T-helper 1 cell (primary cell): ENCODE measurements at regions not wholly inside any gene's neighbourhood (a gene's known extent, or its start where the extent isn't known, plus 50 kb on each side); places are given as distances from the start of the nearest gene placed in this dataset.

Experiments
- DNase-seq, 5 donors: peaks; one replicate each; pipeline ENCODE4 v3.0.0-alpha.2; 2012 to 2020

GRCh38 chr12:58140395-58140794 is 199.0 kb downstream of the ATP23 start:
- DNase-seq: no peak

DNA sequence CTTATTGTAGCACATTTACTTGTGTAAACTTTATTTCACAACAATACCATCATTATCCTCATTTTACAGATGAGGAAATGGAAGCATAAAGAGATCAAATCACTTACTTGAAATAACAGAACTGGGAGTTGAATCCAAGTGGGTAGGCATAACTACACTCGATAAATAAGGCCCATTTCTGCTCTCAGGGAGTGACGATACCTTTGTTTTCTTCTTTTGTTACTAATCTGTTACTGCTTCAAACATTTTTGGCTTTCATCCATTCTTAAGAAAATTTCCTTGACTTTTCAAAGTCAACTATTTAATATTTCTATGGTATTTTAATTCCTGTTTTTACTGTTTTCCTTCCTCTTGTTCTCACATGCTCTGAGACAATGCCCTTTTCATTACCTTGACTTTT is 201.6 kb downstream of the ATP23 start:
- DNase-seq: no peak

DNA sequence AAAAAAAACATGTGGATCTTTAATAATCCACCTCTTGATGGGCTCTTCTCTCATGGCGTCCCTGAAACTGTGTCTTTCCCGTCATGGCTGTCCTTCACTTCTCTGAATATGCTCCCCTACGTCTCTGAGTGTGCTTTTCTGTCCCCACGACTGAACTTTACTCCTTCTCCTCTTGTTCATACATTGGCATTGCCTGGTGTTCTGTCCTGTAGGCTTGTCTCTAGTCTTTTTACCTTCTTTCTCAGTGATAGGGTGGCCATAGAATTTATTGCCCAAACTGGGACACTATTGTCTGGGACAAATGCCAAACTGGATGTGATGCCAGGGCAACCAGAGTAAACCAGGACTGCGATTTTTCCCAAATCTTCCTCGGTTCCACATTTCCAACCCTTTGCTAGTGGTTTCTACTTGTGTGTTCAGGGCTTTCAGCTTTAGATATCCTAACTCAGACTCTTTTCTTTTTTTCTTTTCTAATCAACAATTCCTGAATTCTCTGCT is 202.2 kb downstream of the ATP23 start:
- DNase-seq: no peak

DNA sequence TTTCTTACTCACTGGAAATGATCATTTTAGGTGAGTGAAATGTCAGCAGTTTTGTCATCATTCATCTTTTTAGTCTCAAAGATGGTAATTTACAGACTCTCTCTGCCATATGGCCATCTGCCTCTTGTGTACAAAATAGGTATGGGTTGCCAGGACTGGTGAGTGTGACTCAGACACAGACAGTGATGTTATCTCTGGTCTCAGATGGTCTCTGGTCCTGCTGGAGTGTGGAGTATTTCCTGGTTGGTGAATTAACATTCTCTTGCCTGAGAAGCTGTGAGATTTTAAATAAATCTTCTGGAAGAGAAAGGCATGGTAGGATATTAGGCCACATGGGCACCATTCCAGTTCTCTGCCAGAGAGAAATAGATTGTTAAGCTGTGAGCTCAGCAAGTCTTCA is 207.0 kb downstream of the ATP23 start:
- no peak for DNase-seq

GRCh38 chr12:58148976-58149375 is 207.6 kb downstream of the ATP23 start:
- DNase-seq: no peak

GRCh38 chr12:58154359-58154758 is 213.0 kb downstream of the ATP23 start:
- DNase-seq: no peak

DNA sequence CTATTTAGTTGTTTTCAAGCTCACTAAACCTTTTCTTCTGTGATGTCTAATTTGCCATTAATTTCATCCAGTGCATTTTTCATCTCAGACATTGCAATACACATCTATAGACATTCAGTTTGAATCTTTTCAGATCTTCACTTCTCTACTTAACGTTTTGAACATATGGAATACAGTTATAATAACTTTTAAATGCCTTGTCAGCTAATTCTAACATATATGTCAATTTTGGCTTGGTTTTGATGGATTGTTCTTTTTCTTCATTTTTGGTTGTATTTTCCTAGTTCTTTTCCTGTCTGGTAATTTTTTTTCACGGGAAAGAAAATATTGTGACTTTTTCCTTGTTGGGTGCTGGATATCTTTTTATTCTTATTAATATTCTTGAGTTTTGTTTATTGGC is 215.3 kb downstream of the ATP23 start:
- no peak for DNase-seq

DNA sequence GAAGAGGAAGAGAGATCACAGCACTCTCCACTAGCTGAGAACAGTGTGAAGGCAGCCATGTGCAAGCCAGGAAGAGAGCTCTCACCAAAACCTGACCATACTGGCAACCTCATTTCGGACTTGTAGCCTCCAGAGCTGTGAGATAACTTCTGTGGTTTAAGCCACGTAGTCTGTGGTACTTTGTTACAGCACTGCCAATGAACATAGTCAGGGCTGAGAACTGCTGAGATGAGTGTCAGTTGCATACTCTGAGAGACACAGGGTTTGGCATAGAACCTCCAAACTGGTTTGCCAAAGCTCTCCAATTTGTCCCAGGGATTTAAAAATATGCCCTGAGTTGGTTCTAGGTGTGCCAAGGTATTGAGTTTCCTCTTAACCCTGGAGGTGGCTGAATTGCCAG is 218.6 kb downstream of the ATP23 start:
- DNase-seq: no peak

GRCh38 chr12:58161773-58162172 is 220.4 kb downstream of the ATP23 start:
- no peak for DNase-seq

GRCh38 chr12:58163021-58163420 is 221.7 kb downstream of the ATP23 start:
- DNase-seq: no peak

GRCh38 chr12:58166643-58167042 is 225.3 kb downstream of the ATP23 start:
- DNase-seq: no peak

DNA sequence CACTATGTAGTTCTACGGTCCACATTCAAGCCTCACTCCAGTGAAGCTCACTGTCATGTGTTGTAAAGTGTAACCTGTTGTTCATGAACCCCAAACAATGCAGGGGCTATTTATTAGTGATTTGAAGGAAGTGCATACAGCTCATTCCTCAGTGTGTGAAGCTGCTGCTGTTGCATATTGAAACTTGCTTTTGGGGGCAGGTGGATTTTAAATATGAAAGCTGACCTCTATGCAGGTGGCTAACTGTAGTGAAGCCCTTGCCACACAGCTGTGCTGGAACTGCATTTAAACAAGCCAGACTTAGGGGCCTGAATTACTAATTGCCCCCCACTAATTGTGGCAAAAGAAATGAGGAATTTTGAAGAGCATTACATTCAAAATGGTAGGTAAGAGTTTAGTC is 226.3 kb downstream of the ATP23 start:
- no peak for DNase-seq

DNA sequence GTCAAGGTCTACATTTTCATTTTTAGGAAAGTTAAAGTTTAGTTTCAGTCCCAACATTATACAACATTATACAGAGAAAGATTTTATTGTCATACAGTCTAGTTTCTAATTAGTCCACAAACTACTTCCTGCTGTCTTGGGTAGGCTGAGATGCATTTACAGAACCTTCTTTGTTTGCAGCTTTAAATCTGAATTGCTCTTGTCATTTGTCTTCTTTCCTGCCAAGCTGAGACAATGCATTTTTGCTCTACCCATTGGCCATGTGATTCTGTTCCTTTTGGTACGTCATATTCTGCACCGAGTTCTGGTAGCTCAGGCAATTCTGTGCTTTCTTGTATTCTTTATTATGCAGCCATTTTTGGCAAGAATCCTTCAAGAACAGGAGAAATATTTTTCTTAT is 228.5 kb downstream of the ATP23 start:
- no peak for DNase-seq

GRCh38 chr12:58171914-58172313 is 230.5 kb downstream of the ATP23 start:
- no peak for DNase-seq

GRCh38 chr12:58172433-58173073 is 231.2 kb downstream of the ATP23 start:
- DNase-seq: no peak

DNA sequence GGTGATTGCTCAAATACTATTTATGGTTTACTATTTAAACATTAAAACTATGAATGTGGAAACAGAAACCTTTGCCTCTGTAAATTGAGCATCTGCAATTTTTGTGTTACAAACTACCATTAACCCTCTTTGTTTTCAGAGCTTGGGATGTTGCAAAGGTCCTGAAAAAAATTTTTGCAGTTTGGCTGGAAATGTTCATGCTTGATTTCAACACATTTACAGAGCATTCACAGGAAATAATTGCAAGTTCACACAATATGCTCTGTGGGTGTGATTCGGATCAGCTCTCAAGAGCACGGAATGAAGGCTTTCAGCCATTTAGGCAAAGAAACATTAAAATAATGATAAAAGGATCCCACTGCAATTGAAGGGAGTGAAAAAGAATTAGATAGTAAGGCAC is 232.9 kb downstream of the ATP23 start:
- DNase-seq: no peak

DNA sequence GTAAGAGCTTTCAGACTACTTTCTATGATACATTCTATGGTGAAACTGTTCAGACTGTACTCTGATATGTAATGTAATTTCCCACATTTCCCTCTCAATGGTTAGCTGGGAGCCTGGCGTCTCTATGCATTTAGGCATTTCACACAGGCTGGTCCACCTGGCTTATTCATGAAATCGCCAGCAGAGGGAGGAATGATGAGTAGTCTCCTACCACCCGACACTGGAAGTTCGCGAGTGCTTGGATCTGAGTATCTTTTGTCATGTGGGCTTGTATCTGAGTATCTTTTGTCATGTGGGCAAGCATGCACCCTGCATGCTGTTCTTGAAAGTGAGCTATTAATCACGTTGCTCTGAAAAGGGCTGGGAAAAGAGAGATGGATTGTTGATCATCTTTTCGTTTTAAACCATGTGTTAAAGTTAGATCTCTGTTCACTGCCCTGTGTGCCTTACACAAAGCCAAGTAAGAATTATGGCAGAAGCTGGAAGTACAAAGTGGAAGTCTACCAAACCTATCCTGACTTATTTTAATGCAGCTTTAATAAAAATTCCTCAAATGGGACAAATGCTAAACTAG is 235.0 kb downstream of the ATP23 start:
- DNase-seq: no peak

- no peak for DNase-seq
These were observed 236.0 kb downstream of the ATP23 start for GRCh38 chr12:58177366-58177765.

- no peak for DNase-seq
These were observed 242.8 kb downstream of the ATP23 start for GRCh38 chr12:58184212-58184611.

- DNase-seq: no peak
These were observed 245.0 kb downstream of the ATP23 start for GRCh38 chr12:58186401-58186800.

DNA sequence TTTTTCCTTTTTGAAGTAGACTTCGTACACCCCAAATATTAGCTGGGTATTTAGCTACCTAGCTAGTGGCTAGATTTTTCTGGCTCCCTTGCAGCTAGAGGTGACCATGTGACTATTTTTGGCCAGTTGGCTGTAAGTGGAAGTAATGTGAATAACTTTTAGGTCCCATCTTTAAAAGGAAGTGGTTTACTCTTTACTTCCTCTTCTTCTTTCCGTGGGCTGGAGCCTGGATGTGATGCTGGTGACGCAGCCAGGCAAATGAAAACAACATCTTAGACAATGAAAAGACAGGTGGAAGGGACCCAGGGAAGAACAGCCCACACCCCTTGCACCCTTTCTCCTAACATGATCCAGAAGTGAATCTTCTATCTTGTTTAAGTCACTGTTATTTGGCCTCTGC is 245.5 kb downstream of the ATP23 start:
- no peak for DNase-seq

- no peak for DNase-seq
These were observed 247.7 kb downstream of the ATP23 start for GRCh38 chr12:58189030-58189429.

DNA sequence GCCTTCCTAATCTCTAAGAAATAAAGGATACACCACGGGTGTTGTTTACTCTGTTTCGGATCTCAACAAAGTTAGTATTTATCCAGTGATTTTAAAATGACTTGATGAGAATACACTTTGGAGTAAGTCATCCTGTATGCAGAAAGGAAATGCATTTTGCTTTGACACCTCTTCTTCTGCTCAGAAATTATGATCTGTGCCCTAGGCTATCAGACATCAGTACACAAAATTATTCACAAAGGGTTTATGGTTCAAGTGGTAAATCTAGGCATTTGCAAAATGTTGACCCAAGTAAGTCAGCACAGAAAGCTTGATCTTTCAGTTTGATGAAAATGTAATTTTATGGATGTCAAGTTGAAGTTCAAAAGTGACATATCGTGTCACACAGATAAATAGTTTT is 248.5 kb downstream of the ATP23 start:
- DNase-seq: no peak

GRCh38 chr12:58190618-58191017 is 249.3 kb downstream of the ATP23 start:
- DNase-seq: no peak

- no peak for DNase-seq
These were observed 255.6 kb downstream of the ATP23 start for GRCh38 chr12:58196971-58197370.
